Lung (tissue), 11 donors: ENCODE measurements at regions not wholly inside any gene's neighbourhood (a gene's known extent, or its start where the extent isn't known, plus 50 kb on each side); places are given as distances from the start of the nearest gene placed in this dataset.

Source experiments
- ATAC-seq: fragments of 200-7000 bp; cut with Tn5 transposase; one replicate; pipeline ENCODE4 v1.9.1; 2020; ENCODE audit warnings: moderate number of reproducible peaks; ENCODE audit not compliant: insufficient read depth, low FRiP score
- DNase-seq, 3 donors: peaks; one replicate each; pipeline ENCODE4 v3.0.0-alpha.2; 2013 to 2017
- H3K27ac ChIP-seq, 2 donors: one replicate each; pipeline ENCODE4 v1.5.1; 2013; ENCODE audit warnings: mild to moderate bottlenecking in 2 of 2, moderate library complexity in 2 of 2, control low read depth in 1 of 2, inconsistent platforms in 1 of 2, low read depth in 1 of 2, low read length in 1 of 2
- H3K27me3 ChIP-seq, 3 donors: one replicate each; pipeline ENCODE4 v1.5.1; 2013; ENCODE audit warnings: low read length in 2 of 3; ENCODE audit not compliant: control insufficient read depth in 3 of 3, insufficient read depth in 3 of 3
- H3K36me3 ChIP-seq, 4 donors: one replicate each; pipeline ENCODE4 v1.5.1; 2013; ENCODE audit warnings: low read length in 4 of 4, mild to moderate bottlenecking in 1 of 4, moderate library complexity in 1 of 4; ENCODE audit not compliant: control insufficient read depth in 4 of 4, insufficient read depth in 4 of 4
- H3K4me1 ChIP-seq, 5 donors: one replicate each; pipeline ENCODE4 v1.5.1; 2013; ENCODE audit warnings: low read length in 5 of 5, mild to moderate bottlenecking in 2 of 5, moderate library complexity in 1 of 5; ENCODE audit not compliant: control insufficient read depth in 5 of 5, insufficient read depth in 5 of 5
- H3K4me3 ChIP-seq: one replicate; pipeline ENCODE4 v1.5.1; 2013; ENCODE audit warnings: mild to moderate bottlenecking, control low read depth, moderate library complexity
- H3K9ac ChIP-seq, 2 donors: one replicate each; pipeline ENCODE4 v1.5.1; 2013; ENCODE audit warnings: low read length in 2 of 2, control low read depth in 1 of 2; ENCODE audit not compliant: insufficient read depth in 1 of 2
- H3K9me3 ChIP-seq, 4 donors: one replicate each; pipeline ENCODE4 v1.5.1; 2013; ENCODE audit warnings: low read length in 3 of 4, mild to moderate bottlenecking in 1 of 4, moderate library complexity in 1 of 4; ENCODE audit not compliant: control insufficient read depth in 4 of 4, insufficient read depth in 3 of 4
- WGBS, 2 donors: extraction: QIAGEN DNeasy Blood & Tissue Kit; methylation state at CpG; one replicate each; pipeline ENCODE4 v1.1.7; 2013; 5-methylcytosine and 5-hydroxymethylcytosine counted together
- TF ChIP-seq, protein P1 (sequence below): IDR thresholded peaks from 2 replicates; pipeline ENCODE4 v1.5.1; 2012; ENCODE audit warnings: mild to moderate bottlenecking; ENCODE audit errors: control extremely low read depth, extremely low read depth
- donor health status: control.
- donor health status: control.
- donor health status: Bipolar disorder and iron deficiency.
- donor health status: healthy.
- donor health status: DM: yes; HTN: yes; CAD: no.

DNA sequence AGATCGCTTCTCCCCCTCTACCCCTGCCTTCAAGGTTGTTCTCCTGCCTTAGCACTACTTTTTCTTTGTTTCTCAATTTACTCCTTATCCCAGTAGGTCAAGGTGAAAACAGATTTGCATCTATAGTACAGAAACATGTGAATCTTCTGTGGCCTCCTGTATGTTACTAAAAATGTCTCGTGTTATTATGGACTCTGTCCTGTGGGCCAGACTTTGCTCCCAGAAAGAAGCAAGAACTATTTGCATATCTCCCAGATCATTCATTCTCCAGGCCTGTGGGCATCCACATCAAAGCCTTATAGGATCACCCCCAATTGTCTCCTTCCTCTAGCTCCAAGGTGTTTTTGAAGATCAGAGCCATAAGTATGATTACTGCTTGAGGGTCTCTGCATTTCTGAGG, 169.5 kb upstream of the ROPN1 start:
- Histone ChIP-seq H3K4me1 (peaks cover 0 to 37% (median 10%) of the 10 kb centered on the region in 5 donors), H3K9me3 (no peaks in the 10 kb centered on the region), H3K27me3 (no peaks in the 10 kb centered on the region), H3K4me3 (no peak overlapping the region), H3K27ac (no peak overlapping the region), H3K9ac (no peak overlapping the region), H3K36me3 (no peaks in the 10 kb centered on the region)
- WGBS, 2 donors: 91 to 92% methylated on average over 2 of the region's 2 CpGs
- DNase-seq: no peak
- no peak for ATAC-seq
- TF ChIP-seq, protein P1, sequence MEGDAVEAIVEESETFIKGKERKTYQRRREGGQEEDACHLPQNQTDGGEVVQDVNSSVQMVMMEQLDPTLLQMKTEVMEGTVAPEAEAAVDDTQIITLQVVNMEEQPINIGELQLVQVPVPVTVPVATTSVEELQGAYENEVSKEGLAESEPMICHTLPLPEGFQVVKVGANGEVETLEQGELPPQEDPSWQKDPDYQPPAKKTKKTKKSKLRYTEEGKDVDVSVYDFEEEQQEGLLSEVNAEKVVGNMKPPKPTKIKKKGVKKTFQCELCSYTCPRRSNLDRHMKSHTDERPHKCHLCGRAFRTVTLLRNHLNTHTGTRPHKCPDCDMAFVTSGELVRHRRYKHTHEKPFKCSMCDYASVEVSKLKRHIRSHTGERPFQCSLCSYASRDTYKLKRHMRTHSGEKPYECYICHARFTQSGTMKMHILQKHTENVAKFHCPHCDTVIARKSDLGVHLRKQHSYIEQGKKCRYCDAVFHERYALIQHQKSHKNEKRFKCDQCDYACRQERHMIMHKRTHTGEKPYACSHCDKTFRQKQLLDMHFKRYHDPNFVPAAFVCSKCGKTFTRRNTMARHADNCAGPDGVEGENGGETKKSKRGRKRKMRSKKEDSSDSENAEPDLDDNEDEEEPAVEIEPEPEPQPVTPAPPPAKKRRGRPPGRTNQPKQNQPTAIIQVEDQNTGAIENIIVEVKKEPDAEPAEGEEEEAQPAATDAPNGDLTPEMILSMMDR: no peak

DNA sequence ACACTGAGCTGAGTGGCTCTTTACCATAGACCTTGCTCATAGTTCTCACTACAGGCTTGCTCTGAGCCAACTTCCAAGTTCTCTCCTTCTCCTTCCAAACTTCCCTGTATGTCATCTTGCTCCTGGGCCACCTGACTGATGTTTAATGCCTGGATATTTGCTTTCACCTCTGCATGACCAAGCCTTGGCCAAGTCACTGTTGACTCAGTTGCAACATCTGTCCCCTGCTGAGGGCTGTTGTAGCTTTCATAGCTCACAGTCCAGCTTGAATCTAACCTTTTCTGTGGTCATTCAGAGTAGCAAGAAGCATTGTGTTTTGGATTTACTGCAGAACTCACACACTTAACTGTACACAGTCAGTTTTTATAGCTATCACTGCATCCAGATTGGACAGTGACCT, 171.8 kb upstream of the ROPN1 start:
- ATAC-seq: no peak
- H3K9me3 ChIP-seq: no peaks in the 10 kb centered on the region
- no peak overlapping the region for H3K27ac ChIP-seq
- no peak for DNase-seq
- peaks cover 0 to 15% (median 0%) of the 10 kb centered on the region in 5 donors for H3K4me1 ChIP-seq
- no peaks in the 10 kb centered on the region for H3K27me3 ChIP-seq
- TF ChIP-seq, protein P1: no peak
- H3K4me3 ChIP-seq: no peak overlapping the region
- H3K9ac ChIP-seq: no peak overlapping the region
- no peaks in the 10 kb centered on the region for H3K36me3 ChIP-seq

DNA sequence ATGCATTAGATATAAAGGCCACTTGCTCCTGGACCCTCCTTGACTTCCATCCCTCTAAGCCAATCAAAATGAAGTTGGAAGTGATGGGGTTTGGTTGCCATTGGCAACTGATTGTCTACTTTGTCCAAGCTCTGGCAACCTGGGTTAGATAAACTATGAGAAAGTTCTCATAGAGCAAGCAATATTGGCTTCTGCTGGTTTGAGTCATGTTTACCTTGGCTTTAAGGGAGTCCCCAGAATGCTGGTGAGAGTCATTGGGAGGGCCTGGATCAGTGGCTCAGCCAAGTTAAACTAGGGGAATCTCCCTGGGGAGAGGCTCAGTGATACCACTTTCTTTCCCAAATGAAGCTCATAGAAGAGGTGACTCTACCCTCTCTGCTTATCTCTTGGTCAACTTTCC, 176.3 kb upstream of the ROPN1 start:
- Histone ChIP-seq H3K9ac (no peak overlapping the region), H3K9me3 (no peaks in the 10 kb centered on the region), H3K36me3 (no peaks in the 10 kb centered on the region), H3K27ac (no peak overlapping the region), H3K4me1 (peaks cover 0 to 11% (median 0%) of the 10 kb centered on the region in 5 donors), H3K4me3 (no peak overlapping the region), H3K27me3 (no peaks in the 10 kb centered on the region)
- TF ChIP-seq, protein P1: no peak
- ATAC-seq: no peak
- DNase-seq: no peak

DNA sequence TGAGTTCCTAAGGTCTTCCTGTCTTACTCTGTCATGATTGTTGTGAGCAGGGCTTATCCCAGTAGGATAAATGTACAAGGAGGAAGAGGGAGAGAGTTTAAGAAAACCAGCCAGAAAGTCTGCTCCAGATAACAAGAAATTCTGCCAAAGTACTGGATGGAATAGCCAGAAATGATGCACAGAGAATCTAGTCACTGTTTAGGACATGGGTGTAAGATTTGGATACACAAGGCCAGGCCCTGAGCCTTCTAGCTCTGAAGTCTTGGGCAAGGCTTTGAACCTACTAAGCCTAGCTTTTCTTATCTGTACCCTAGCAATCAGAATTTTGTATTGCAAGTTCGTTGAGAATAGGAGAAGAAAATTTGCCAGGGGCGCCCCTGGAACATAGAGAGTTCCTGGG, 180.4 kb upstream of the ROPN1 start:
- H3K27ac ChIP-seq: no peak overlapping the region
- WGBS, 2 donors: 82 to 85% methylated on average over 2 of the region's 2 CpGs
- H3K36me3 ChIP-seq: no peaks in the 10 kb centered on the region
- DNase-seq: peak in 1 of 3 donors; percentile 12
- no peak overlapping the region for H3K4me3 ChIP-seq
- no peak for ATAC-seq
- TF ChIP-seq, protein P1: no peak
- H3K9me3 ChIP-seq: no peaks in the 10 kb centered on the region
- no peaks in the 10 kb centered on the region for H3K27me3 ChIP-seq
- H3K4me1 ChIP-seq: peaks cover 0 to 30% (median 3%) of the 10 kb centered on the region in 5 donors
- H3K9ac ChIP-seq: no peak overlapping the region
